Activated CD4-positive, alpha-beta T cell treated with anti-CD3 and anti-CD28 coated beads, Interleukin-10, Interleukin-2, amounts not matched to agents 100 ng/mL and 50 ng/mL, durations not matched to agents 16 hours and 8 hours (primary cell): ENCODE measurements at regions not wholly inside any gene's neighbourhood (a gene's known extent, or its start where the extent isn't known, plus 50 kb on each side); places are given as distances from the start of the nearest gene placed in this dataset.

ENCODE experiments used
- DNase-seq: peaks from one replicate; pipeline ENCODE4 v3.0.0-alpha.2; 2020

DNA sequence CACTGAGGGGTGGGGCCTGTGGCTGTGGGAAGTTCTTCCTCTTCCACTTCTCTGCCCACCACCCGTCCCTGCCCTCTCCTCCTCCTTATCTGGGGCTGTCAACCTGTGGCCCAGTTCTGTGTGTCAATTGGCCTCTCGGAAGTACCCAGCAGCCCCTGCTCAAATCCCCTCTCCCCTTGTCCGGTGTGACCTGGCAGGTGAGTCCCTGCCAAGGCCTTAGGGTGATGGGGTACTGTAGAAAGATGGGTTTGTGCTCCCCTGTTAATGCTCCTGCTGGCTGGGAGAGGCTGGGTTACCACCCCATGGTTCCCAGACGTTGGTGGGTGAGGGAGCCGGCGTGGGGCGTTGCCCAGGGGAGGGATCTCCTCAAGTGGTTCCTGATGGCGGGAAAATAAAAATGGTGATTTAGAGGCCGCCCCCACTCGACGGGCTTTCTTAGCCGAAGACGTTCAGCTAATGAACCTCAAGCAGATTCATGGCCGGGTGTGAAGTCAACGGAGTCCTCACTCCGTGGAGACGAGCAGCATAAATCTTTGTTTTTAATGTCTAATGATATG, 141.2 kb downstream of the URI1 start:
- no peak for DNase-seq

DNA sequence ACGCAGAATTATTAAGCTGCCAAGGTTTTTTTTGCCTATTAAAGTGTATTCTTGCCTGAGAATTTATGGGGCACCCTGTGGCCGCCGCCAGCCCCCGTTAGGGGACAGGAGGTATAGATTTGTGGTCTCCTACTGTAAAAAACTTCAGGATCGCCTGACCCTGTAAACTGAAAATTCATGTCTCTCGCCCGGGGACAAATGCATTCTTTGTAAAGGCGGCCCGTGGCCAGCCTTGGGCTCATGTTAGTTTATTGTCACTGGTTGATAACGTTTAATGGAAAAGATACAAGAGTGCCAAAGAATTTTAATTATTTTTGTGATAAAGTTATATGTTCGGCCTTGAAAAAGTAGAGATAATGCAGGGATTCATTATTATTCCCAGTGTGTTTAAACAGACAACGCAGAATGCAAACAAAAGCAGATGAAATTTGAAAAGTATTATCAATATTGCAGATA, 141.7 kb downstream of the URI1 start:
- no peak for DNase-seq

DNA sequence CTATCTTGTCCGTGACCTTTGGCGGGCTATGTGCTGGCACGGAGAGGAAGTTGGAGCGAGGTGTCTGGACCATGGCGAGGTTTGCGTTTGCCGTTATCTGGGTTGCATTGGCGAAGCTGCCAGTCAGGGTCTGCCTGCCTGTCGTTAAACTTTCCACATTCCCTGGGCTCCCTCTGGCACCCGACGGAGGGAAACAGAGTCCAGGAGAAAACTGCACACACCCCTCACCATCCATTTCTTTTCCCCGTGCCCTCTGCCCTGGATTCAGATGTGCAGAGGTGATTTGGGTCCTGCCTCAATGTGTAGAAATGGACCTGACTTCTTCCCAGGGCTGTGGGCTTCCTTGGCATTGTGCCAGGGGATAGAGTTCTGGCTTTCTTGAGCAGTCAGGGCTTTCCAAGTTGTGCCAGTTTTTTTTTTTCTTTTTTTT, 142.4 kb downstream of the URI1 start:
- no peak for DNase-seq

DNA sequence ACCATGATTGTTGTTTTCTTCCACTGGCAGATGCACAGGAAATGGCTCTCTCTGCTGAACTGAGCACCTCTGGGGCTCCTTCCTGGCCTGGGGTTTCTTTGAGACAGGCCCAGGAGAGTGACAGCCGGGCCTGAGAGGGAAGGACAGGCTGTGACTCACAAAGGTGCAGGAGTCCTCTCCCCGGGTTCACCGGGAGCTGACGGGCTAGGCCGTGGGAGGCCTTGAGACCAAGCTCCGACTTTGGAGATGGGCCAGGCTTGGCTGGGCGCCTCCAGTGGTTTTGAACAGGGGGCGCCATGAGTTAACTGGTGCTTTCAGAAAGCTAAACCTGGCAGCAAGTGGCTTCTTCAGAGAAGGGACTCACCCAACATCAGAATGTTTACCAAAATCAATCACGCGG, 143.4 kb downstream of the URI1 start:
- DNase-seq: no peak

DNA sequence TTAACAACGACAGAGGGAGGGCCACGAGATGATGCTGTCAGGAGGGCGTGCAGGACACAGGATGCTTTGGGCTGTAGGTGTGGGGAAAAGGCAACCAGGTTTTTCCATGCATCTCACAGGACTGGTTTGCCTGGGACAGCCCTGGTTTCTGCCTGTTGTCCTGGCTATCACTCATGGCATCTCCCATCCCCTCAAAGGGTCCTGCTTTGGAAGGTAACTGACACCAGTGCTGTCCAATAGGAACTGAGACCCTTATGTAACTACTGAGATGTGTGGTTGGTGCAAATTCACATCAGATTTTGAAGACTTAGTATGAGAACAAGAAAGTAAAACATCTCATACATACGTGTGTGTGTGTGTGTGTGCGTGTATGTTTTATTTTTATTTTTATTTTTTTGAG, 144.2 kb downstream of the URI1 start:
- no peak for DNase-seq

DNA sequence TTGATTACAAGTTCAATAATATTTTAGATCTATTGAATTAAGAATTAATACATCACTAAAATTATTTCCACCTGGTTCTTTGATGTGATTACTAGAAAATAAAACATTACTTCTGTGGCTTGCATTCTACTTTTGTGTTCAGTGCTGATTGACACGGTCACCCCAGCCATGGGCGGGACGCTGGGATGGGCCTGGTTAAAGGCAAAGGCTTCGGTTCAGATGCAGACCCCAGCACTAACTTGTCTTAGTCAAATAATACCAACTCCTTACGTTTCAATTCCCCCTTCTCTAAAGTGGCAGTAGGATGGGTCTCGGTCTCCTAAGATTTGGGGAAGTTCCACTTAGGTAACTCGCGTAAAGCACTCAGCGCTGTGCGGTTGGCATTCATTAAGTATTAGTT, 144.9 kb downstream of the URI1 start:
- no peak for DNase-seq

DNA sequence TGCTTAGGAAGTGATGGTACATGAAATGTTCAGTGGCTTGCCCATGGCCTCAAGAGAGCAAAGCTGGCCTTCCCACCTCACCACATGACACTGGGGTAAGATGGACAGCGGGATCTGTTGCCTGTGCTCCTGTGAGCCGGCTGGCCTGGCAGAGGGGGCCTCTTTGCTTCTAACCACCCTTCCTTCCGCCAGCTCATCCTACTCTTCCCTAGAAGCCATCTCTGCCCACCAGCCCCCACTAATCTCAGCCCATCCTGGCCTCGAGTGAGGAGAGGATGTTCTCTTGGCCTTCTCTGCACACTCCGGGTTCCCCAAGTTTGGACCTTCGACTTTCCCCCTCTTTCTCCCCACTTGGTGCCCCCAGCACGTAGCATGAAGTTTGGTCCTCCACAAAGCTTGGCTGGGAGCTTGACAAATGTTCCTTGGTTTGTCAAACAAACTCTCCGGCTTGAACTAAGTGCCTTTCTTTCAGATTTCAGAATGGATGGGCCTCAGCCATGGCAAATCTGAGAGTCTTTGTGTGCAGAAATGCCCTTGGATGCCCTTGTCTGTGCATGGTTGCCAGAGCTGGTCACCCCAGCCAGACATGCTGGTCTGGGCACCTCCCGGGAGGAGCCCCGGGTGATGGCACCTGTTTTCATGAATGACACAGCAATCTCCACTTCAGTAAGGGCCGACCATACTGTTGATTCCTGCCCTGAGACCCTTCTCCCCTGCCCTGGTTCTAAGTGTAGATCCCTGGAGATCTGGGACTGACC, 145.5 kb downstream of the URI1 start:
- DNase-seq: no peak

DNA sequence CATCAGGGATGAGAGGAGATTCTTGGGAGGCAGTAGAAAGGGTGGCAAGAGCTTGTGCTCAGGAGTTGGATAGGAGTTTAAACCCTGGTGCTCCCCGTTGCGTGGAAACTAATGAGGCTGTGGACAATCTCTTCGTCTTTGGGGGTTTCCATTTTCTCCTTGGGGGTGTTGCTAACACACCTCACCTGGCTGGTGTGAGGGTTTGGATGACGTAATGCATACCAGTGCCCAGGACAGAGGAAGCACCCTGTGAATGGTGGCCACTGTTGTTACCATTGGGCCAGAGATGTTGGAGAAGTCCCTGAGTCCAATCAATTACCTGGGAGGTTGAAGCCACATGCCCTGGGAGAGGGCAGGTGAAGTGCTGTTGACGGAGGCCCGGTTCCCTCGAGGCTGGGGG, 146.5 kb downstream of the URI1 start:
- no peak for DNase-seq

DNA sequence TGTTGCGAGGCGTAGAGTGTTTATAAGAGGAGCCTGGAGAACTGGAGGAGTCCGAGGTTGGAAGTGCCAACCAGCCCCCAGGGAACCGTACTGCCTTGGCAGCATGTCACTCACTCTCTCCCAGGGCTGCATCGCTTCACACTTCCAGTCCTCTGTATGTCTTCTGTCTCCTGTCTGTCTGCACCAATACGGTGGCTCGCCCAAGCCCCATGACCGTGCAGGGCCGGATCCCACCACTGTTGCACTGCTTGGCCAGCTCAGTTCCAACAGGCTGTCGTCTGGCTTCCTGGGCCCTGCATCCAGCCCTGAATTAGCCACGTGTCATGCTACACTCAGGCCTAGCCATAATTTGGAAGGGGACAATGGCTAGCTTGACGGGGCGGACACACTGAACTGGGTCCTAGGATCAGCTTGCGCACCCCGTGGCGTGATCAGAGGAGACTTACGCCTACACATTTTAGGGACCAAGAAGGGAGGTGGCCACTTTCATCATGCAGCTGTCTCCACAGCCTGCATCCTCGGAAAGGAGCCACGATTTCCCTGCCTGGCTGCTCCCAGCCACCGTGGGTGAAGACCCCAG, 147.1 kb downstream of the URI1 start:
- no peak for DNase-seq

DNA sequence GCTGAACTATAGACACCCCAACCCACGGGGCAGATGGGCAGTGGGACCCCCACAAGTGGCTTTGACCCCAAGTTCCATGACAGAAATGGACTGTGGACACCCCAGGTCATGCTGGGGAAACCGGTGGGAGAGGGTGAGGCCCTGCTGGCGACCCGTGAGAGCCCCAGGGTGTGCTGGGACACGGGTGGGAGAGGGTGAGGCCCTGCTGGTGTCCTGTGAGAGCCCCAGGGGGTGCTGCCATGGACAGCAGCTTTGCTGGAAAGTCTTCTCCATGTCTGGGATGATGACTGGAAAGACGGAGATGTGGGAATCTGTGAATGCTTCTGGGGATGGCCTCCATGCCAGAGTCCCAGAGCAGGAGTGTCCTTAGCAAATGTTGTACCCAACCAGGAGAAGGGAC, 148.4 kb downstream of the URI1 start:
- DNase-seq: no peak

DNA sequence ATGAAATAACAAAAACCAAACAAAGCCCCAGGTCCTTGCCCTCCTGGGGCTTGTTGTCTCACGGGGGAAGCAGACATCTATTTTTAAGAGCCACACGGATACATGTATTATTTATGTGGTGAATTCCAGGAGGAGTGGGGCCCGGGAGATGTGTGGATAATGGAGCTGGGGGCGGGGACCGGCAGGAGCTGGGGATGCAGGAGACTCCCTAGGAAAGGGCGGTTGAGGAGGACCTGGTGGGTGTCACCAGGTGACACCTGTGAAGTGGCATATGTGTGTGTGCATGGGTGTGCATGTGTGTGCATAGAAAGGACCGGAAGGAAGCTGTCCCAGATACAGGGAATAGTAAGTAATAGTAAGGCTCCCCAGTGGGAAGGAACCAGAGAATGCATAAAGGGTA, 148.9 kb downstream of the URI1 start:
- no peak for DNase-seq

DNA sequence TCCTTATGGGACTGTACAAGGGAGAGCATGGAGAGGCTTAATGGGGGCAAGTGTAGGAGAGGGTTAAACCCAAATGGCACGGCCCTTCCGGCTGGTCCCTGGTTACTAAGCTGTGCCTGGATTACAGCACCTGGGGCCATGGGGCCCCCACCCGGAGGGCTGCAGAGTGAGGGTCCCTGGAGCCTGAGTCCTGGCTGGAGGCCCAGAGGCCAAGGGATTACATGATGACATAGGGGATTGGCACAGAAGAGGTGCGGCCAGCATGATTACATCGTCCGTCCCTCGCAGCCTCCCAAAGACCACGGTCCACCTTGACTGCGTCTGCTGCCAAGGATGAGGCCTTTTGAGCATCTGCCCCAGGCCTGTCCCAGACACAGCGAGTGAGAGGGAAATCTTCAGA, 149.4 kb downstream of the URI1 start:
- no peak for DNase-seq

DNA sequence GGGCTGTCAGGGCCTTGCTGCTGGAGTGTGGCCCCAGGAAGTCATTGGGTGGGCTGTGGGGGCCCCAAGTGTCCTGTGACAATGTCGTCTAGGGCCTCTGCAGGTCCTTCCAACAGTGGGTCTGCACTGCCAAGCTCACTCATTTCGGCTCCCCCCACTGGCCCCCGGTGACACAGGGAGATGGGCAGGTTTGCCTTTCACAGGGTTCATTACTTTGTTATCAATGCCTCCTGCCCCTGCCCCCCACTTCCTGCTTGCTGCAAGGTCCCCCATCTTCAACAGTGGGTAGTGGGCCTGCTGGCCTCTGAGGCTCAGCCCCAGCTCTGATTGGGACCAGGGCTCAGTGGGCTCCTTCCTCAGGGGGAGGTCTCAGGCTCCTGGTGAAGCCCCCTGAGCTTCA, 149.8 kb downstream of the URI1 start:
- DNase-seq: no peak

DNA sequence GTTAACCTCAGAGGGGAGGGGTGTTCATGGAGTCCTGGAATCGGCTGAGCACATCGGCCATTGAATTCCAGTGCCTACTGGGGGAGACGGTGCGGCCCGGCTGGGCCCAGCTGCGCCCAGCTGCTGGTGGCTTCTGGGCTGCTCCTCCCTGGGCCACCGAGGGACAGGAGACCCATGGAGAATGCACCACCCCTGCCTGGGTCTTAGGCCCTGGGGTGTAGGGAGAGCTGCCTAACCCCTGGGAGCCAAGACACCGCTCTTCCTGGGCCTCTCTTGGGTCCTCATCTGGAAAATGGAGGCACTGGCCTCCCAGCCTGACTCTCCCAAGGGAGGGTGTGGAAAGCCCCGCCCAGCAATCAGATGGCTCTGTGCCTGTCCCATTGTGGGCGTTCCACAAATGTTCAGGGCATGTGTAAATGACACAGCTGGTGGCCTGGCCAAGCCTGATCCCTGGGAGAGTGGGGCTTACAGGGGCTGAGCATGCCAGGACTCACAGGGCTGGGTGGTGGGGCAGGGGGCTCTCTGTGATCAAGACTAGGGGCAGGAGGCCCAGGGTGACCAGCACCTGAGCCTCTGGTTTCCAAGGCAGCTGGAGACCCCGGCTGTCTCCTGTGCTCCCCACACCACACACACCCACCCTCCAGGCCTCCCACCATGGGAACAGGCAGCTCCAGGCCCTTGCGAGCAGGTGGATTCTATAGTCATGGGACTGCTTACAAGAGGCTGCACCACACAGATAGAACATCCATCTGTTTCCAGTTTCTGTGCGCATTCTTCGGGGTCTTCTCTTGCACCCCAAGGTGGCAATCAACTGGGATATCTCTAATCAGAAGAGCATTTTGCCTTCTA, 150.9 kb downstream of the URI1 start:
- no peak for DNase-seq

DNA sequence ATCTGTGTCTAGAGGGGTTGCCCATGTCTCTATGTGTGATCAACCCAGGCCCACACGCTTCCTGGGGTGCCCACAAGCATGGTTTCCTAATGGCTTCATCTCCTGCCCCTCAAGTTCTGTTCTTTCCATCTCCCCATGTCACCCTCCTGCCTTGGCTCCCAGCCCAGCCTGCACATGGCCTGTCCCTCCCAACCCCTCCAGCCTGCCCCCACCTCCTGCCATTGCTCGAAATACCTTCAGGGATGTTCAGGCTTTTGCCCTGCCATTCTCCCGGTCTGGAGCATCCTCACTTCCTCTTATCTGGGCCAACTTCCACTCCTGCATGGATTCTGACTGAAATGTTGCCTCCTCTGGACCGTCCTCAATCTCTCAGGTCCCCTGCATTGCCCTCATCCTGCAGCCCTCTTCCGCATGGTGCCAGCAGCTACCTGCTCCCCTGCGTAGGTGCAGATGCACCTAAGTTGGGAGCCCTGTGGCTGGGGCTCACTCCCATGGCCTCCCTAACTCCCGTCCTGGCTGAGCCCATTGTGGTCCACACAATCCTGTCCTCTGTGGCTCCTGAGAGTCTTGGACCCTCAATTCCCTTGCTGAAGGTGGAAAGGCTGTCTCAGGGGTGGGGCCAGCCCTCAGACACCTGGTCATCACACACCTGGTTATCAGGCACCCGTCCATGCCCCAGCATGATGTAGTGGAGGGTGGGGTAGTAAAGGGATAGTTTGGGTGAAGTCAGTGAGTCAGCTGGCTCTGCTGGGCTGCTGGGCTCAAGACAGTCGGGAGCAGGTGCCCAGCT, 152.1 kb downstream of the URI1 start:
- DNase-seq: no peak

DNA sequence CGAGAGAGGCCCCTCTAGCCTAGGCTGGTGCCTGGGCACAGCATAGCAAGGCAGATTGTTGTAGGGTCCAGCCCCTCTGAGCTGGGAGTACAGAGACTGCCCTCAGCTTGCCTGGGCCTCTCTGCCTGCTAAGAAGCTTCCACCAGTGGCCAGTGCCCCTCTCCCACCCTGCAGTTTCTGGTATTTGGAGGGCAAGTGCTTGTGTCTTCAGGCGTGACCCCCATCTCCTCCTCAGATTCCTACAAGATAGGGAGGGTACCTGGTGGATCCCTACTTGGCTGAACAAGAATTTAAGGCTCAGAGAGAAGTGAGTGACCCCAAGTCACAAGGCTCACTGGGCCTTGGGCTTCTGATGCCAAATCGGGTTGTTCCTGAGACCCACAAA, 152.7 kb downstream of the URI1 start:
- no peak for DNase-seq

DNA sequence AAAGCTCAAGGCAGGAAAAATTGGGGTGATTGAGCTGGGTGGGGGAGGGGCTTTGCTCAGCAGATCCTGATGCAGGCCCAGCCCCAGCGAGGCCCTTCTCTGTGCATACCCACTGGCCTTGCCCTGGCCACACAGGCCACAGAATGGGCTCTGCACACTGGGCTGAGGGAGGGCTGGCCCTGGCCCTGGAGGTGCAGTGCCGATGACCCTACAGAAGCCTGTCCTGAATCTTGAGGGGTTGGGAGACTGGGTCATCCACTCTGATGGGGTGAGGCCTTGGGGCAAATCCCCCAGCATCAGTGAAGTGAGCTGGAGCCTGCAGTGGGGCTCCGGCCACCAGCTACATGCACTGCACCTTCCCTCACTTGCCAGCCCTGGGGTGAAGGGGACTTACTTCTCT, 153.1 kb downstream of the URI1 start:
- no peak for DNase-seq

DNA sequence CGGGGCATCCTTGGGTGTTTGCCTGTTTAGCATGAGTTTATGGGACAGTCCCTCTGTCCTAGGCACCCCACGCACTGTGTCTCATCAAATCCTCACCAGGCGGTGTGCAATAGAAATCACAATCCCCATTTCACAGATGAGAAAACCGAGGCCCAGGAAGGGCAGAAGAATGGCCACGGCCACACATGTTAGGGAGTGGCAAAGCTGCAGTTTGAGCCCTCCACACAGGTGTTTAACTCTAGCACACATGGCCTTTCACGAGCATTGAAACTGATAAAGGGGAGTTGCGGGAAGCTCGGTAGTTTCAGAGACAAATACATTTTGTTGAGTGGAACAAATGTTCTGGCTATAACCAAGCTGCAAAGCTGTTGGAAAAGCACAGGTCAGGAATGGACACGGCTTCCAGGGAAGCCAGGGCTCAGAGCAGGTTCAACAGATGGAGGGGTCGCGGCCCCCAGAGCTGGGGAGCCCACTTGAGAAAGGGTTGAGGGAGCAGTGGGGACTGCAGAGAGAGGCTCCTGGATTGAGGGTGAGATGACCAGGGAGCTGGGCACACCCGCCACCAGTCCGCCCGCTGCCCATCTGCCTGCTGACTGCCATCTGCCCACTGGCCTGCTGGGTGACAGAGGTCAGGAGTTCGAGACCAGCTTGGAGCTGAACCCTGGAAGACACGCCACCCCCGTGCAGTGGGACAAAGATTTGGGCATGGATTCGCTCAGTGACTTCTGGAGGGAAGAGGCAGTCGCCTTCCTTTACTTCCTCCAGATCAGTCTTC, 154.7 kb downstream of the URI1 start:
- DNase-seq: no peak

DNA sequence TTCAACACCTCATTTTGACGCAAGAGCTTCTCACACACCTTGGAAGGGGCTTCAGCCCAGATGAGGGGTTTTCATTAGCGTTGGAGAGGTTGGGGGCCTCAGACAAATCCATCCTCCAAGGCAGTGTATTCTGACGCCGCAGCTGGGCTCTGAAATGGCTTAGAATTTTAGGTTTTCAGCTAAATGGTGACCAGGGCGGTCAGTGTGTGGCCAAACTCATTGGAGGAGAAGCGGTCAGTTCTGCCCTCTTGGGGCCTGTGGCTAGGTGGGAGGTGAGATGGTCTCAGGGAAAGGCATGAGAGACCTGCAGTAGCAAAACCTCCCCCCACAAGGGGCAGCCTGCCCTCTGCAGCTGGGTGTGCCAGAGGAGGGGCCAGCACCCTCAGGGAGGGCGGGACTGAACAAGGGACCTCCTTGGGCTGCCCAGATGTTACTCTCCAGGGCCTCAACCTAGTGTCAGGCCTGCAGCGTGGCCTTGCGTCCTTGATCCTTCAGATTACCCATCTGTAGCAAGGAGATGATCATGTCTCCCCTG, 155.8 kb downstream of the URI1 start:
- DNase-seq: no peak

DNA sequence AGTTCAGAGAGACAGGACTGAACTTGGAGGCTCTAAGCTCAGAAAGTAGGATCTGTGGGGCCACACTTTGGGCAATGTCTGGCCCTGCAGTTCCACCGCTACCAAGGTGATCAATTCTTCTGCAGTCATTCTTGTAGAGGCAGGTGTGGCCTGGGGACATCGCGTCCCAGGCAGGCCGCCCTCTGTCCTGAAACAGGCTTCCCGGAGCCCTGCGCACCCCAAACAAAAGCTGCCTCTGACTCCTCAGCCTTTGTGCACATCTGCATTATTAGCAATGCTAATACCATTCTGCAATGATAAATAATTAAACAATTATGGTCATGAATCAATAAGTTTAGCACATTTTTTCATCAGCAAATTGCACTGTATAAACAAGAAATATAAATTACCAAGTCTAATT, 160.2 kb downstream of the URI1 start:
- no peak for DNase-seq

DNA sequence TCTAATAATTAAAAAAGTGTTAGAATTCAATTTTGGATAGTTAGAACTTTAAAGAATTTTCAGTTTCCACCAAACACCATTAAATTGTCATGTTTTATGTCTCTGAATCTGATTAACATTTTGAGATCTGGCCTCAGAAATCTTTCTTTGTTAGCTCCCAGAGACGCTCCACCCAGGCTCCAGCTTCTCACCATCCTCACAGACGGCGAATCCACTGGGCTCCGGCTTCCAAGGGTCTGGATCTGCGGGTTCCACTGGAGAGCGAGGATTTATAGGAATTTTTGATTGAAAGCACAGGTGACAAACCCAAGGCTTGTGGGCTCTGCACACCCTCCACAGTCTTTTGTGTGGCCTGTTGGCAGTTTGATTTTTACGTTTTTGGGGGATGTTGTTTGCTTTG, 160.6 kb downstream of the URI1 start:
- DNase-seq: no peak

DNA sequence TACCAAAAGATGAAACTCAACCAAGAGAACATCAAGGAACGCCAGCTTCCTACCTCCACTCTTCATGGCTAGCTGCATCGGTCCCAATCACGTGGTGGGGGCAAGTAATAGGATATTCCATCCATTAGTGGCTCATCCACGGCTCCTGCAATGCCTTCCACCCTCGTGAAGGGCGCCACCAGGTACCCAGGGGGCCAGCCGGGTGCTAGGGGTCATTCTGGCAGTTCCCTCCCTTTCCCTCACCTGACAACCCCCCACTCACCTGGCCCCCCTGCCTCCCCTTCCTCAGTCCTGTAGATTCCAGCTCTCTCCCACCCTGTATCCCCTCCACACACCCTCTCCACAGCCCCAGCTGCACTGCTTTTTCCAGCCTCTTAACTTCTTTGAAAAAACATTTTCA, 161.9 kb downstream of the URI1 start:
- no peak for DNase-seq
